Suprapubic skin (tissue), 4 donors: ENCODE measurements at regions not wholly inside any gene's neighbourhood (a gene's known extent, or its start where the extent isn't known, plus 50 kb on each side); places are given as distances from the start of the nearest gene placed in this dataset.

Experiments used
- DNase-seq, 2 donors: peaks; one replicate each; pipeline ENCODE4 v3.0.0-alpha.2; 2019; ENCODE audit warnings: low spot score in 2 of 2
- H3K27ac ChIP-seq: fragments of 200-600 bp; sonication (generic); one replicate; pipeline ENCODE4 v1.5.1; 2019
- H3K27me3 ChIP-seq: fragments of 200-600 bp; sonication (generic); one replicate; pipeline ENCODE4 v1.5.1; 2019
- H3K36me3 ChIP-seq: fragments of 200-600 bp; sonication (generic); one replicate; pipeline ENCODE4 v1.5.1; 2019
- H3K4me1 ChIP-seq: fragments of 200-600 bp; sonication (generic); one replicate; pipeline ENCODE4 v1.5.1; 2019
- H3K4me3 ChIP-seq: fragments of 200-600 bp; sonication (generic); one replicate; pipeline ENCODE4 v1.5.1; 2019; ENCODE audit warnings: mild to moderate bottlenecking
- H3K9me3 ChIP-seq: fragments of 200-600 bp; sonication (generic); one replicate; pipeline ENCODE4 v1.5.1; 2019
- EP300 ChIP-seq: sonication (generic); formaldehyde crosslinking; IDR thresholded peaks from one replicate; pipeline ENCODE4 v1.6.1; 2017; ENCODE audit warnings: antibody characterized with exemption
- POLR2A ChIP-seq, 2 donors: fragments of 450-650 bp; IDR thresholded peaks; one replicate each; pipeline ENCODE4 v1.6.1; 2017; ENCODE audit warnings: antibody characterized with exemption in 2 of 2, mild to moderate bottlenecking in 2 of 2, moderate library complexity in 2 of 2
- POLR2AphosphoS5 ChIP-seq, 3 donors: sonication (generic); formaldehyde crosslinking; IDR thresholded peaks; one replicate each; pipeline ENCODE4 v1.6.1; 2017; ENCODE audit warnings: antibody characterized with exemption in 3 of 3
- WGBS: methylation state at CpG from one replicate; pipeline ENCODE4 v1.1.5; 2018; 5-methylcytosine and 5-hydroxymethylcytosine counted together
- TF ChIP-seq, protein P1 (sequence below), 2 donors: fragments of 200-600 bp in 1 of 2; fragments of 450-650 bp in 1 of 2; sonication (generic) in 1 of 2; IDR thresholded peaks; one replicate each; pipeline ENCODE4 v1.5.1; 2016 to 2019; ENCODE audit warnings: antibody characterized with exemption in 2 of 2, mild to moderate bottlenecking in 1 of 2, moderate library complexity in 1 of 2

- Histone ChIP-seq H3K4me1 (no peaks in the 10 kb centered on the region), H3K27ac (no peak overlapping the region), H3K4me3 (no peak overlapping the region), H3K9me3 (no peaks in the 10 kb centered on the region), H3K27me3 (no peaks in the 10 kb centered on the region), H3K36me3 (no peaks in the 10 kb centered on the region)
- TF ChIP-seq POLR2A (IDR thresholded peaks at IDR 0.05) = no peak
- TF ChIP-seq POLR2AphosphoS5 (IDR thresholded peaks at IDR 0.05) = no peak
- TF ChIP-seq, protein P1, sequence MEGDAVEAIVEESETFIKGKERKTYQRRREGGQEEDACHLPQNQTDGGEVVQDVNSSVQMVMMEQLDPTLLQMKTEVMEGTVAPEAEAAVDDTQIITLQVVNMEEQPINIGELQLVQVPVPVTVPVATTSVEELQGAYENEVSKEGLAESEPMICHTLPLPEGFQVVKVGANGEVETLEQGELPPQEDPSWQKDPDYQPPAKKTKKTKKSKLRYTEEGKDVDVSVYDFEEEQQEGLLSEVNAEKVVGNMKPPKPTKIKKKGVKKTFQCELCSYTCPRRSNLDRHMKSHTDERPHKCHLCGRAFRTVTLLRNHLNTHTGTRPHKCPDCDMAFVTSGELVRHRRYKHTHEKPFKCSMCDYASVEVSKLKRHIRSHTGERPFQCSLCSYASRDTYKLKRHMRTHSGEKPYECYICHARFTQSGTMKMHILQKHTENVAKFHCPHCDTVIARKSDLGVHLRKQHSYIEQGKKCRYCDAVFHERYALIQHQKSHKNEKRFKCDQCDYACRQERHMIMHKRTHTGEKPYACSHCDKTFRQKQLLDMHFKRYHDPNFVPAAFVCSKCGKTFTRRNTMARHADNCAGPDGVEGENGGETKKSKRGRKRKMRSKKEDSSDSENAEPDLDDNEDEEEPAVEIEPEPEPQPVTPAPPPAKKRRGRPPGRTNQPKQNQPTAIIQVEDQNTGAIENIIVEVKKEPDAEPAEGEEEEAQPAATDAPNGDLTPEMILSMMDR (IDR thresholded peaks at IDR 0.05) = no peak
- TF ChIP-seq EP300 = no peak
- no peak for DNase-seq
- WGBS = 82% methylated on average over 4 of the region's 4 CpGs
Measured at GRCh38 chr4:185862340-185862739, 50.3 kb upstream of the SORBS2 start.

GRCh38 chr4:185863946-185864345, 52.0 kb upstream of the SORBS2 start:
- no peak for DNase-seq
- 81% methylated on average over 1 of the region's 1 CpG for WGBS

GRCh38 chr4:185865901-185866328, 53.9 kb upstream of the SORBS2 start:
- Histone ChIP-seq H3K27ac (no peak overlapping the region), H3K27me3 (no peaks in the 10 kb centered on the region), H3K4me1 (no peaks in the 10 kb centered on the region), H3K36me3 (no peaks in the 10 kb centered on the region), H3K9me3 (no peaks in the 10 kb centered on the region), H3K4me3 (no peak overlapping the region)
- 60% methylated on average over 4 of the region's 4 CpGs for WGBS
- DNase-seq = no peak
- no peak for TF ChIP-seq POLR2A (IDR thresholded peaks at IDR 0.05)
- TF ChIP-seq POLR2AphosphoS5 (IDR thresholded peaks at IDR 0.05) = no peak

More at GRCh38 chr4:185863946-185864345, 52.0 kb upstream of the SORBS2 start:
- no peaks in the 10 kb centered on the region for H3K4me1 ChIP-seq
- no peaks in the 10 kb centered on the region for H3K36me3 ChIP-seq
- H3K4me3 ChIP-seq = no peak overlapping the region
- TF ChIP-seq, protein P1 (IDR thresholded peaks at IDR 0.05) = no peak
- TF ChIP-seq POLR2A (IDR thresholded peaks at IDR 0.05) (no peak), POLR2AphosphoS5 (IDR thresholded peaks at IDR 0.05) (no peak), EP300 (no peak)
- no peaks in the 10 kb centered on the region for H3K27me3 ChIP-seq
- no peaks in the 10 kb centered on the region for H3K9me3 ChIP-seq
- H3K27ac ChIP-seq = no peak overlapping the region

- no peaks in the 10 kb centered on the region for H3K9me3 ChIP-seq
- H3K36me3 ChIP-seq = no peaks in the 10 kb centered on the region
- TF ChIP-seq, protein P1 (IDR thresholded peaks at IDR 0.05) = no peak
- TF ChIP-seq POLR2AphosphoS5 (IDR thresholded peaks at IDR 0.05) (no peak), POLR2A (IDR thresholded peaks at IDR 0.05) (no peak), EP300 (no peak)
- no peaks in the 10 kb centered on the region for H3K4me1 ChIP-seq
- no peak overlapping the region for H3K27ac ChIP-seq
- no peak for DNase-seq
- no peaks in the 10 kb centered on the region for H3K27me3 ChIP-seq
- 87% methylated on average over 3 of the region's 3 CpGs for WGBS
- H3K4me3 ChIP-seq = no peak overlapping the region
Measured at GRCh38 chr4:185867770-185868169, 55.8 kb upstream of the SORBS2 start.

DNA sequence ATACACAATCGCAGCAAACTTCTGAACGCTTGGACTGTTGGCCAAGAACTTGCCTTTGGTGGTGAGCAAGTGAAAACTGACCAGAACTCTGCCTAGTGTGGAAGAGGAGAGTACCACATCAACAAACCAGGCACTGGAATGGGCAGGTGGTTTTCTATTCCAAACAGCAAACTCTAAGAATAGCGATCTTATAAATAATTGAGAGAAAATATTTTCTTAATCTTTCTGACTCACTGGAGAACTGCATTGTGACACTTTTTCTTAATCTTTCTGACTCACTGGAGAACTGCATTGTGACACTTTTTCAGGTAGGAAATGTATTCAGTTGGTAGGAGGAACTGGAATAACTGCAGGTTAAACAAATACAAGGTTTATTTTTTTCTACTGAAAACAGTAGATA, 57.0 kb upstream of the SORBS2 start:
- no peak for DNase-seq
- TF ChIP-seq POLR2AphosphoS5 (IDR thresholded peaks at IDR 0.05) (no peak), POLR2A (IDR thresholded peaks at IDR 0.05) (no peak), EP300 (no peak)
- TF ChIP-seq, protein P1 (IDR thresholded peaks at IDR 0.05) = no peak
- H3K9me3 ChIP-seq = no peaks in the 10 kb centered on the region
- H3K27ac ChIP-seq = no peak overlapping the region
- 95% methylated on average over 3 of the region's 3 CpGs for WGBS
- no peaks in the 10 kb centered on the region for H3K27me3 ChIP-seq
- no peak overlapping the region for H3K4me3 ChIP-seq
- no peaks in the 10 kb centered on the region for H3K36me3 ChIP-seq
- no peaks in the 10 kb centered on the region for H3K4me1 ChIP-seq

- Histone ChIP-seq H3K27me3 (no peaks in the 10 kb centered on the region), H3K4me3 (no peak overlapping the region), H3K9me3 (no peaks in the 10 kb centered on the region), H3K4me1 (no peaks in the 10 kb centered on the region), H3K36me3 (no peaks in the 10 kb centered on the region), H3K27ac (no peak overlapping the region)
- 85% methylated on average over 2 of the region's 2 CpGs for WGBS
- no peak for DNase-seq
- TF ChIP-seq POLR2A (IDR thresholded peaks at IDR 0.05) = no peak
- no peak for TF ChIP-seq EP300
- no peak for TF ChIP-seq POLR2AphosphoS5 (IDR thresholded peaks at IDR 0.05)
- TF ChIP-seq, protein P1 (IDR thresholded peaks at IDR 0.05) = no peak
Measured at GRCh38 chr4:185869427-185869826, 57.4 kb upstream of the SORBS2 start.
